ENCODE measurements at regions not wholly inside any gene's neighbourhood (a gene's known extent, or its start where the extent isn't known, plus 50 kb on each side); places are given as distances from the start of the nearest gene placed in this dataset.
A peak's percentile ranks its signal among the peaks of the same experiment; 100 is the strongest.

DNA sequence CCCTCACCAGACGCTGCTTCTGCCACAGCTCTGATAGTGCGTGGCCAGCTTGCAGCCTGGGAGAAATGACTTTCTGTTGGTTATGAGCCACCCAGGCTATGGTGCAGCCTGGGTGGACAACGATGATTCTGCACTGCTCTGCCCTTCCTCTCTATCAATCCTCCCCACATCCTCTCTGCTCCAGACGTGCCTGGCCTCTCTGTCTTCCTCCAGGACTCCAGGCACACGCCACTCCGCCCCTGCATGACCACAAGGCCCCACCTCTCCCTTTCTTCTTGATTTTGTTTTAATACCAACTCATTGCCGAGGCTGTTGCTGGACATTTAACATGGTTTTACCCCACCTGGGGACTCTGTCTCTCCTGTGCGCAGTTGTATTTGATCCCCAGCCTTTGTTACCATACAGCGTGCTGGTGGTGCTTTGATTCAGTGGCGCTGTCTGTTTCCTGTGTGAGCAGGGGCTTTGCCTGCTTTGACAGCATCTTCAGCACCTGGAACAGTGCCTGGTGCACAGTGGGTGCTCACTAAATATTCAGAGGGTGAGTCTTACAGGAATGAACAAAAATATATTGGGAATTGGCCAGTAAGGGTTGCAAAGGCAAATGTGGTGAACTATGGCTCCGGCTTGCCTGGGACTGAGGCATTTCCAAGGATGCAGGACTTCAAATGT lies 280.9 kb downstream of the CDH26 start:
- Histone ChIP-seq H3K36me3 (replicated peaks in 1 of 2; ENCODE audit: control insufficient read depth in 2 of 2, insufficient read depth in 2 of 2, low read length in 2 of 2) (no peaks in the 10 kb centered on the region), H2BK12ac (ENCODE audit: low read length) (no peak overlapping the region), H2BK120ac (ENCODE audit: low read depth, low read length) (no peak overlapping the region), H3K18ac (ENCODE audit: low read length) (no peak overlapping the region), H3K9ac (ENCODE audit: low read depth, low read length, poor library complexity) (no peak overlapping the region), H3K14ac (ENCODE audit: low read length) (no peak overlapping the region), H2AFZ (ENCODE audit: low read length) (no peak overlapping the region), H3K79me1 (ENCODE audit: low read depth, low read length) (no peaks in the 10 kb centered on the region), H2AK5ac (ENCODE audit: low read depth, low read length) (no peak overlapping the region), H4K8ac (ENCODE audit: low read depth, low read length) (no peak overlapping the region), H3K23ac (ENCODE audit: low read depth, low read length, poor library complexity) (no peak overlapping the region), H2BK5ac (ENCODE audit: low read length) (no peak overlapping the region), H3K4ac (ENCODE audit: low read length) (no peak overlapping the region), H3K4me3 (ENCODE audit: low read length in 2 of 2) (no peak overlapping the region), H3K9me3 (replicated peaks in 1 of 2; ENCODE audit: control insufficient read depth in 2 of 2, insufficient read depth in 1 of 2, low read depth in 1 of 2, low read length in 2 of 2) (peaks cover 0 to 3% of the 10 kb centered on the region in 2 donors), H3K27ac (replicated peaks; ENCODE audit: low read length) (no peak overlapping the region), H2BK15ac (ENCODE audit: low read length) (no peak overlapping the region), H3K4me2 (ENCODE audit: insufficient read depth, low read length, poor library complexity, severe bottlenecking) (no peak overlapping the region), H4K91ac (ENCODE audit: low read depth, low read length, poor library complexity) (no peak overlapping the region), H3K27me3 (ENCODE audit: control insufficient read depth in 3 of 3, insufficient read depth in 3 of 3, low read depth in 1 of 3, low read length in 3 of 3) (peaks cover 0 to 8% (median 4%) of the 10 kb centered on the region in 3 experiments), H3K4me1 (ENCODE audit: control insufficient read depth in 2 of 2, insufficient read depth in 1 of 2, low read depth in 1 of 2, low read length in 2 of 2) (peaks cover 0 to 4% of the 10 kb centered on the region in 2 donors)
- DNase-seq (ENCODE audit: low spot score) = no peak
- WGBS, 2 donors (ENCODE audit: extremely low coverage in 2 of 2, insufficient read length in 2 of 2, insufficient replicate concordance in 1 of 2) = no CpG with 5 or more reads among the region's 11 CpGs

DNA sequence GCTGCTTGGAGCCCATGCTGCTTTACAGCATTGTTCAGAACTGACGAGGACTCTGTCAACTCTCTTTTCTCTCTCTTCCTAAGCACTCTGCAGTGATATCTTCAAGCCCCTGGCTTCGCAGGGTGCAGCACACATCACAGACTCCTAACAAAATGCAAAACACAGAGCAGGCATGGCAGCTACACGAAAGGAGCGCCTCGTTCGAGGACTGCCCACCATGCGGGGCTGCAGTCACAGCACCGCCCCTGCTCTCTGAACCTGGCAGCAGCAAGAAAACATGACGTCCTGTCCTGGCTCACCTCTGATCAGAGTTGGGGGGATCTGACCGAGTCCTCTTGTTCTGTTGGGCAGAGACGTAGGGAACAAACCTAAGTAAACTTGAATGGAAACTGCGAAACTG lies 281.7 kb downstream of the CDH26 start:
- Histone ChIP-seq H2BK15ac (ENCODE audit: low read length) (no peak overlapping the region), H3K36me3 (replicated peaks in 1 of 2; ENCODE audit: control insufficient read depth in 2 of 2, insufficient read depth in 2 of 2, low read length in 2 of 2) (no peaks in the 10 kb centered on the region), H2AK5ac (ENCODE audit: low read depth, low read length) (no peak overlapping the region), H2BK120ac (ENCODE audit: low read depth, low read length) (no peak overlapping the region), H3K4me2 (ENCODE audit: insufficient read depth, low read length, poor library complexity, severe bottlenecking) (no peak overlapping the region), H2AFZ (ENCODE audit: low read length) (no peak overlapping the region), H3K79me1 (ENCODE audit: low read depth, low read length) (no peaks in the 10 kb centered on the region), H4K91ac (ENCODE audit: low read depth, low read length, poor library complexity) (no peak overlapping the region), H2BK5ac (ENCODE audit: low read length) (no peak overlapping the region), H3K27me3 (ENCODE audit: control insufficient read depth in 3 of 3, insufficient read depth in 3 of 3, low read depth in 1 of 3, low read length in 3 of 3) (peaks cover 0 to 8% (median 4%) of the 10 kb centered on the region in 3 experiments), H2BK12ac (ENCODE audit: low read length) (no peak overlapping the region), H3K9me3 (replicated peaks in 1 of 2; ENCODE audit: control insufficient read depth in 2 of 2, insufficient read depth in 1 of 2, low read depth in 1 of 2, low read length in 2 of 2) (peaks cover 0 to 3% of the 10 kb centered on the region in 2 donors), H3K9ac (ENCODE audit: low read depth, low read length, poor library complexity) (no peak overlapping the region), H3K27ac (replicated peaks; ENCODE audit: low read length) (no peak overlapping the region), H3K18ac (ENCODE audit: low read length) (no peak overlapping the region), H3K4me3 (ENCODE audit: low read length in 2 of 2) (no peak overlapping the region), H4K8ac (ENCODE audit: low read depth, low read length) (no peak overlapping the region), H3K4ac (ENCODE audit: low read length) (no peak overlapping the region), H3K14ac (ENCODE audit: low read length) (no peak overlapping the region), H3K4me1 (ENCODE audit: control insufficient read depth in 2 of 2, insufficient read depth in 1 of 2, low read depth in 1 of 2, low read length in 2 of 2) (peaks cover 0 to 4% of the 10 kb centered on the region in 2 donors), H3K23ac (ENCODE audit: low read depth, low read length, poor library complexity) (peak overlapping the region; percentile 76)
- no CpG with 5 or more reads among the region's 12 CpGs for WGBS, 2 donors (ENCODE audit: extremely low coverage in 2 of 2, insufficient read length in 2 of 2, insufficient replicate concordance in 1 of 2)
- no peak for DNase-seq (ENCODE audit: low spot score)

DNA sequence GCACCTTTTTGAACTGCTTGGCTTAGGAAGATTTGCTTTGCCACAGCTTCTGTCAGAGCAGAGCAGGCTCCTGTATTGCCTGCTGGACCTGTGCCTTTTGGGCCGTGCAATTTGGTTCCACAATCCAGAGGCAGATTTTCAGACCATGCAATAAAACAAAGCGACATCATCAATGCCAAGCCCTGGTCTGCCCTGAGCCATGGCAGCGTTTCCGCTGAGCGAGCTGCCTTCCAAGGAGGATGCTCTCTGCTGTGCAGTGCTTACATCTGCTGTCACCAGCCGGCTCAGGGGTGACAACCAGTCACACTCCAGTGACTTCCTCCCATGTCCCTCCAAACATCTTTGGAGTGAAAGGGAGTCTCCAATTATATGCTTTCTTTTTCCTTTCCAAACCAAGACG lies 282.2 kb downstream of the CDH26 start:
- H3K23ac ChIP-seq (ENCODE audit: low read depth, low read length, poor library complexity) = peak overlapping the region; percentile 18
- WGBS, 2 donors (ENCODE audit: extremely low coverage in 2 of 2, insufficient read length in 2 of 2, insufficient replicate concordance in 1 of 2) = no CpG with 5 or more reads among the region's 7 CpGs
- no peak overlapping the region for H2BK5ac ChIP-seq (ENCODE audit: low read length)
- H3K27ac ChIP-seq (replicated peaks; ENCODE audit: low read length) = no peak overlapping the region
- H4K91ac ChIP-seq (ENCODE audit: low read depth, low read length, poor library complexity) = no peak overlapping the region
- peak overlapping the region in 1 of 2 donors; percentile 29 for H3K4me3 ChIP-seq (ENCODE audit: low read length in 2 of 2)
- no peak overlapping the region for H2BK15ac ChIP-seq (ENCODE audit: low read length)
- no peaks in the 10 kb centered on the region for H3K79me1 ChIP-seq (ENCODE audit: low read depth, low read length)
- H4K8ac ChIP-seq (ENCODE audit: low read depth, low read length) = no peak overlapping the region
- peaks cover 0 to 3% of the 10 kb centered on the region in 2 donors for H3K9me3 ChIP-seq (replicated peaks in 1 of 2; ENCODE audit: control insufficient read depth in 2 of 2, insufficient read depth in 1 of 2, low read depth in 1 of 2, low read length in 2 of 2)
- no peak for DNase-seq (ENCODE audit: low spot score)
- H3K36me3 ChIP-seq (replicated peaks in 1 of 2; ENCODE audit: control insufficient read depth in 2 of 2, insufficient read depth in 2 of 2, low read length in 2 of 2) = no peaks in the 10 kb centered on the region
- H3K14ac ChIP-seq (ENCODE audit: low read length) = no peak overlapping the region
- H3K4me1 ChIP-seq (ENCODE audit: control insufficient read depth in 2 of 2, insufficient read depth in 1 of 2, low read depth in 1 of 2, low read length in 2 of 2) = peaks cover 0 to 4% of the 10 kb centered on the region in 2 donors
- no peak overlapping the region for H3K18ac ChIP-seq (ENCODE audit: low read length)
- H2BK120ac ChIP-seq (ENCODE audit: low read depth, low read length) = no peak overlapping the region
- no peak overlapping the region for H3K4ac ChIP-seq (ENCODE audit: low read length)
- H3K4me2 ChIP-seq (ENCODE audit: insufficient read depth, low read length, poor library complexity, severe bottlenecking) = no peak overlapping the region
- H3K9ac ChIP-seq (ENCODE audit: low read depth, low read length, poor library complexity) = peak overlapping the region; percentile 68
- no peak overlapping the region for H2AK5ac ChIP-seq (ENCODE audit: low read depth, low read length)
- H2AFZ ChIP-seq (ENCODE audit: low read length) = no peak overlapping the region
- peaks cover 0 to 8% (median 4%) of the 10 kb centered on the region in 3 experiments for H3K27me3 ChIP-seq (ENCODE audit: control insufficient read depth in 3 of 3, insufficient read depth in 3 of 3, low read depth in 1 of 3, low read length in 3 of 3)
- no peak overlapping the region for H2BK12ac ChIP-seq (ENCODE audit: low read length)

DNA sequence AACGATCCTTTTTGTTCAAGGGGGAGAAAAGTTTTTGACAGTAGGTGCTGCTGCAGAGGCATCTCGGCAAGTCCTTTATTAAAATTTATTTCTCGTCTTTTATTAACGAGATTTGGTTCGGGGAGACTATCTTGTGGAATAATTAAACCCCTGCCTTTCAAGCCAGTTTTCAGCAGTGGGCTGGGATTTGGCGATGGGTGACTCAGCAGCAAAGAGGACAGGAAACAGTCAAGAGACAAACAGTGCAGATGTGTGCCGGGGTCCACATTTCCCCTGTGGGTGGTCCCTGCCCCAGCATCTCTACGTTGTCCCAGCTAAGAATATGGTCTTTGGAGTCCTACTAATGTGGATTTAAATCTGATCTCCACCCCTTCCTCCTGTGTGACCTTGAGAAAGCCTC lies 282.8 kb downstream of the CDH26 start:
- Histone ChIP-seq H3K23ac (ENCODE audit: low read depth, low read length, poor library complexity) (no peak overlapping the region), H3K9me3 (replicated peaks in 1 of 2; ENCODE audit: control insufficient read depth in 2 of 2, insufficient read depth in 1 of 2, low read depth in 1 of 2, low read length in 2 of 2) (peaks cover 0 to 2% of the 10 kb centered on the region in 2 donors), H3K27me3 (ENCODE audit: control insufficient read depth in 3 of 3, insufficient read depth in 3 of 3, low read depth in 1 of 3, low read length in 3 of 3) (peaks cover 0 to 8% (median 4%) of the 10 kb centered on the region in 3 experiments), H2BK12ac (ENCODE audit: low read length) (no peak overlapping the region), H2BK120ac (ENCODE audit: low read depth, low read length) (no peak overlapping the region), H3K4me3 (ENCODE audit: low read length in 2 of 2) (no peak overlapping the region), H3K9ac (ENCODE audit: low read depth, low read length, poor library complexity) (no peak overlapping the region), H3K14ac (ENCODE audit: low read length) (no peak overlapping the region), H3K4me2 (ENCODE audit: insufficient read depth, low read length, poor library complexity, severe bottlenecking) (no peak overlapping the region), H3K4me1 (ENCODE audit: control insufficient read depth in 2 of 2, insufficient read depth in 1 of 2, low read depth in 1 of 2, low read length in 2 of 2) (peaks cover 0 to 4% of the 10 kb centered on the region in 2 donors), H3K18ac (ENCODE audit: low read length) (no peak overlapping the region), H3K79me1 (ENCODE audit: low read depth, low read length) (no peaks in the 10 kb centered on the region), H3K27ac (replicated peaks; ENCODE audit: low read length) (no peak overlapping the region), H3K36me3 (replicated peaks in 1 of 2; ENCODE audit: control insufficient read depth in 2 of 2, insufficient read depth in 2 of 2, low read length in 2 of 2) (no peaks in the 10 kb centered on the region), H2AK5ac (ENCODE audit: low read depth, low read length) (no peak overlapping the region), H2AFZ (ENCODE audit: low read length) (no peak overlapping the region), H4K8ac (ENCODE audit: low read depth, low read length) (no peak overlapping the region), H2BK5ac (ENCODE audit: low read length) (no peak overlapping the region), H4K91ac (ENCODE audit: low read depth, low read length, poor library complexity) (no peak overlapping the region), H3K4ac (ENCODE audit: low read length) (no peak overlapping the region), H2BK15ac (ENCODE audit: low read length) (no peak overlapping the region)
- DNase-seq (ENCODE audit: low spot score) = no peak
- no CpG with 5 or more reads among the region's 8 CpGs for WGBS, 2 donors (ENCODE audit: extremely low coverage in 2 of 2, insufficient read length in 2 of 2, insufficient replicate concordance in 1 of 2)

Data from neuronal stem cell (in vitro differentiated cells).